Stomach smooth muscle (tissue), 2 donors: ENCODE measurements at regions not wholly inside any gene's neighbourhood (a gene's known extent, or its start where the extent isn't known, plus 50 kb on each side); places are given as distances from the start of the nearest gene placed in this dataset.

Experiments
- H3K27ac ChIP-seq: one replicate; pipeline ENCODE4 v1.7.0; 2013; ENCODE audit warnings: mild to moderate bottlenecking, low read length, inconsistent platforms
- H3K27me3 ChIP-seq, 2 donors: one replicate each; pipeline ENCODE4 v1.7.0; 2013; ENCODE audit warnings: low read length in 2 of 2; ENCODE audit not compliant: insufficient read depth in 2 of 2, control insufficient read depth in 1 of 2
- H3K36me3 ChIP-seq, 2 donors: one replicate each; pipeline ENCODE4 v1.7.0; 2013; ENCODE audit warnings: low read length in 2 of 2; ENCODE audit not compliant: control insufficient read depth in 2 of 2, insufficient read depth in 2 of 2
- H3K4me1 ChIP-seq: one replicate; pipeline ENCODE4 v1.7.0; 2013; ENCODE audit warnings: low read length; ENCODE audit not compliant: control insufficient read depth, insufficient read depth
- H3K4me3 ChIP-seq, 2 donors: one replicate each; pipeline ENCODE4 v1.7.0; 2013; ENCODE audit warnings: low read length in 2 of 2
- H3K9ac ChIP-seq, 2 donors: one replicate each; pipeline ENCODE4 v1.7.0; 2013; ENCODE audit warnings: low read length in 2 of 2, mild to moderate bottlenecking in 1 of 2
- H3K9me3 ChIP-seq, 2 donors: one replicate each; pipeline ENCODE4 v1.7.0; 2013; ENCODE audit warnings: low read length in 2 of 2; ENCODE audit not compliant: control insufficient read depth in 2 of 2
- donor health status: healthy.
- donor health status: Pancreatic carcinoma.

DNA sequence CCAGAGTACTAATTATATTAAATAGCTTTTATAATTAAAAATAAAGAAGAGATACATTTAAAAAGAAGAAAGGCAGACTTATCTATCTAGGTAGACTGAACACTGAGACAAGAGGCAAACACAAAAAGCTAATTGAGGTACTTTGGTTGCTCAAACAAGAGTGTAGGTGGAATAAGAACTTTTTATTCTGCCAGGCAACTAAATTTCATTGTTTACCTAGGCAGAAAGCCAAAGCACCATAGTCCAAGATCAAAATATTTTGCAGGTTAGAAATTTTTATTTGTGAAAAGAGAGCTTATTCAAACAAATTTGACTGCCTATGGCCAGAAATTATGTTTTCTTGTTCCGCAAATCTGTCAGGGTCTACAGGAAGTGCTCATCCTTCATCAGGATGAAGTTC, 499.6 kb upstream of the GBE1 start:
- H3K4me1 ChIP-seq: no peaks in the 10 kb centered on the region
- no peak overlapping the region for H3K27ac ChIP-seq
- H3K4me3 ChIP-seq: no peak overlapping the region
- no peaks in the 10 kb centered on the region for H3K27me3 ChIP-seq
- H3K9ac ChIP-seq: no peak overlapping the region
- H3K36me3 ChIP-seq: no peaks in the 10 kb centered on the region
- no peaks in the 10 kb centered on the region for H3K9me3 ChIP-seq

DNA sequence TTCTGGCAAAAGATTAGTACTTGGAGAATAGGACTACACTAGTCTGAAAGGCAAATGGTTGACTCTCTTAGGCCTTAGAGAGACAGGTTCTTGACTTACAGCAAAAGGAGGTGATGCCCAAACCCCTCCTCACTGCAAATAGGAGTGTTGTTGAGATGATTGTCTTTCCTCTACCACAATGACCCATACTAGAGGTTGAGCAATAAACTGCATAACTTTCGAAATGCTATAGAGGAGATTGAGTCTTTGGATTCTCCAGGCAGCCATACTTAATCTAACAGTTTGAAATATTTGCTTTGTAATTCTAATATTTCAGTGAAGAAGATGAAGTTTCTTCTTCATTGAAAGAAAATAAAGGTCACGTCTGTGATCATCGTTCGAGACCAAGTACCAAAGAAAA, 498.5 kb upstream of the GBE1 start:
- Histone ChIP-seq H3K4me3 (no peak overlapping the region), H3K27ac (no peak overlapping the region), H3K27me3 (no peaks in the 10 kb centered on the region), H3K9me3 (no peaks in the 10 kb centered on the region), H3K9ac (no peak overlapping the region), H3K36me3 (no peaks in the 10 kb centered on the region), H3K4me1 (no peaks in the 10 kb centered on the region)

DNA sequence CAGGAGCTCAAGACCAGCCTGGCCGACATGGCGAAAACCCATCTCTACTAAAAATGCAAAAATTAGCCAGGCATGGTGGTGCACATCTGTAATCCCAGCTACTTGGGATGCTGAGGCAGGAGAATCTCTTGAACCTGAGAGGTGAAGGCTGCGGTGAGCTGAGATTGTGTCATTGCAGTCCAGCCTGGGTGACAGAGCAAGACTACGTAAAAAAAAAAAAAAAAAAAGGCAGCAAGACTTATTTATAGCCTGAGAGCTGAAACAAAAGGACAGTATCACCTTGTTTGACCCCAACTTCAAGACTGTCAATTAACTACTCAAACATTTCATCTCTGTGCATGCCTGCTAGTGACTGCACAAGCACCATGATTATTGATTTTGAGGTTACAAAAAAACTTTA, 478.9 kb upstream of the GBE1 start:
- H3K4me3 ChIP-seq: no peak overlapping the region
- H3K36me3 ChIP-seq: no peaks in the 10 kb centered on the region
- no peak overlapping the region for H3K9ac ChIP-seq
- H3K27me3 ChIP-seq: no peaks in the 10 kb centered on the region
- no peak overlapping the region for H3K27ac ChIP-seq
- H3K9me3 ChIP-seq: no peaks in the 10 kb centered on the region
- H3K4me1 ChIP-seq: no peaks in the 10 kb centered on the region

DNA sequence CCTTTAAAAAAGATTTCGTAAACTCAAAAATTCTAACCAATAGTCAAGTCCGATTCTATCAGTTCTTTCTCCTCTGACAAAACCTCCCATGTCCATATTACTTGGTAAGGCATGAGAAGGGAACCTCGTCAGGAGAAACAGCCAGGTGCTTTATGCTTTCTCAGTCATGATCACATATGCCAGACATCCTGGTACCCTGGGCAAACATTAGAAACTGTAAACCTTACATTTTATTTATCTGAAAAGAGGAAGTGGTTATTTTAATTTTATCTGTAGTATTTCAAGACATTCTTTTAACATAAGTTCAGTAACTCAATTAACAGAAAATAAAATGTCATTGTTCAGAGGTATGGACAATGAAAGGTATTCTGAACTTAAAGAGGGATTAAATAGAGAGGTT, 474.8 kb upstream of the GBE1 start:
- H3K4me1 ChIP-seq: no peaks in the 10 kb centered on the region
- no peaks in the 10 kb centered on the region for H3K9me3 ChIP-seq
- no peaks in the 10 kb centered on the region for H3K27me3 ChIP-seq
- H3K4me3 ChIP-seq: no peak overlapping the region
- no peak overlapping the region for H3K27ac ChIP-seq
- no peaks in the 10 kb centered on the region for H3K36me3 ChIP-seq
- H3K9ac ChIP-seq: no peak overlapping the region

DNA sequence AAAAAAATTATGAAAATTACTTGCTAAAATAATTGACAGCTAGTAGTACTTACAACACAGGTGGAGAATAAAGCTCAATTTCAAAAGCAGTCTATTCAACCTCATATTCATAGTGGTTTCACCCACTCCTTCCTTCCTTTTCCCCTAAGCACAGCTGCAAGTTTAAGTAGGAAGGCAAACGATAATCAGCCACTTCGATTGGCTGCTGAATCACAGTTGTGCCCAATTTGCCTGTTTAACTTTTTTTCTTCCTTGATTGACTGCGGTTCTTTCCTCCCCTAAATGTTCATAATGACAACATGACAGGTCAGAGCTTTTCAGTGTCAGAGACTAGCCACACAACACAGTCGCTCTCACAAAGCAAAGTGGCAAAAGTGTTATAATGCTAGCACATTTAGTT, 468.0 kb upstream of the GBE1 start:
- Histone ChIP-seq H3K4me1 (no peaks in the 10 kb centered on the region), H3K9me3 (peaks cover 0 to 7% of the 10 kb centered on the region in 2 donors), H3K27ac (no peak overlapping the region), H3K4me3 (no peak overlapping the region), H3K36me3 (no peaks in the 10 kb centered on the region), H3K9ac (no peak overlapping the region), H3K27me3 (no peaks in the 10 kb centered on the region)

DNA sequence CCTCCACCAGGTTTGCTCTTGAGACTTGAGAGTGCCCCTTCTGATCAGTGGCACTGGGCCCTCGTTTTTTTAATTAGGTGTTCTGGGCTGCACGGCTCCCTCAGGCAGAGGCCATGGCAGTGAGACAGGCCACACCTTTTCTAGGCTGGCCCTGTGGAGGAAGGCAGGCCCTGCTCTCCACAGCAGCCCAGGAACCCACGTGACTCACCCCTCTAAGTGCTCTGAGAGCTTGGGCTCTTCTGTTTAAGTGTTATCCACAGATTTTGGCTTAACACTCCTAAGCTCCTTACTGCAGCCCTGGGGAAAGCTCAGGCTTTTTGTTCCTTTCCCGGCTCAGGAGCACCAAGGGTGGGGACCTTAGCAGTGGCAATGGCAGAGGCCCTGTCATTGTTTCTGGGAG, 463.2 kb upstream of the GBE1 start:
- no peak overlapping the region for H3K4me3 ChIP-seq
- H3K9me3 ChIP-seq: peaks cover 0 to 7% of the 10 kb centered on the region in 2 donors
- H3K27ac ChIP-seq: no peak overlapping the region
- no peaks in the 10 kb centered on the region for H3K36me3 ChIP-seq
- no peaks in the 10 kb centered on the region for H3K27me3 ChIP-seq
- no peaks in the 10 kb centered on the region for H3K4me1 ChIP-seq
- H3K9ac ChIP-seq: no peak overlapping the region

DNA sequence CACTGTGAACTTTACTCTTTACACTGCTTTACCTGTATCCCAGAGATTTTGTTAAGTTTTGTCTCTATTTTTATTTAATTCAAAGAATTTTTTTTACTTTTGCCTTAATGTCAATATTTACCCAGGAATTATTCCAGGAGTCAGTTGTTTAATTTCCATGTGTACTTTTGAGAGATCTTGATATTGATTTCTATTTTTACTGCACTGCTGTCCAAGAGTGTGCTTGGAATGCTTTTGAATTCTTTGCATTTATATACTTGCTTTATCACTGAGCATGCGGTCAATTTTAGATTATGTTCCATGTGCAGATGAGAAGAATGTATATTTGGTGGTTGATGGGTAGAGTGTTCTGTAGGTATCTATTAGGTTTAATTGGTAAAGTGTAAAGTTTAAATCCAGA, 461.0 kb upstream of the GBE1 start:
- Histone ChIP-seq H3K9ac (no peak overlapping the region), H3K27me3 (no peaks in the 10 kb centered on the region), H3K27ac (no peak overlapping the region), H3K4me3 (no peak overlapping the region), H3K36me3 (no peaks in the 10 kb centered on the region), H3K9me3 (peaks cover 0 to 7% of the 10 kb centered on the region in 2 donors), H3K4me1 (no peaks in the 10 kb centered on the region)

DNA sequence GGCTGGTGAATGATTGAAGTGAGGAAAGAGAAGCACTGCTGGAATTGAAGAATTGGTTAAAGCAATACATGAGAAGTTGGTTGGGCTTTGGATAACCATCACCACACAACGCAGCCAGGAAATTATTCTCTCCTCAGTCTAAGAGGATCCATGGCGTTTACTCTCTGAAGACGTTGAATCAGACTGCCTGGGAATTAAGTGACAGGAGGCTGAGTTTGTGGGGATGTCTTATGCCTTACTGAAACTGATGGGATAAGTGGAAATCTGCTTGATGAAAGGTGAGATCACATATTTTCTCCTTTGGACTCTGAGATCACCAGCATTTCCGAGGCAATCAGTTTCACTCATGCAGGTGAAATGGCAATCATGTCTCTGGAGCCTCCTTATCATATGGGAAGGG, 456.1 kb upstream of the GBE1 start:
- no peak overlapping the region for H3K9ac ChIP-seq
- H3K4me3 ChIP-seq: no peak overlapping the region
- H3K27me3 ChIP-seq: no peaks in the 10 kb centered on the region
- H3K36me3 ChIP-seq: no peaks in the 10 kb centered on the region
- no peaks in the 10 kb centered on the region for H3K4me1 ChIP-seq
- H3K27ac ChIP-seq: no peak overlapping the region
- H3K9me3 ChIP-seq: no peaks in the 10 kb centered on the region

DNA sequence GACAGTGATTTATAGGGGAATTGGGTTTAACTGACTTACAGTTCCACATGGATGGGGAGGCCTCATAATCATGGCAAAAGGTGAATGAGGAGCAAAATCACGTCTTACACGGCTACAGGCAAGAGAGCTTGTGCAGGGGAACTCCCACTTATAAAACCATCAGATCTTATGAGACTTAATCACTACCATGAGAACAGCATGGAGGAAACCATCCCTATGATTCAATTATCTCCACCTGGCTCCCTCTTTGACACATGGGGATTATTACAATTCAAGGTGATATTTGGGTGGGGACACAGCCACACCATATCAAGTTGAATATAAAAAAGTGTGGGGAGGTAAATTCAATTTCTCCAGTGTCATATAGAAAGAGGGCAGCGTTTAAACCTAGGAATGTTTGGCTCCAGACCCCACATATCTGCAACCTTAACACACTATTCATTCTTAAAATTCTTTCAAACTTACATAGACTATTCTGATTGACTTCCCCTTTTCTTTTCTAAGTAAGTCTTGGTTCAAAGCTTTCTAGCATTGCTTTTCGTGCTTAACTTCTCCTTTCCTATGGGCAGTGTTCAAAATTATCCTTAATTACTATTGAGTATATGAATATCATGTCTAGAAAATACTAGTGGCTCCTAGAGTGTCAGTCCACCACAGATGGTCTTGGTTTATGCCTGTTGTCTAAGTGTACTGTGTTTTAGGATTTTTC, 446.7 kb upstream of the GBE1 start:
- Histone ChIP-seq H3K36me3 (no peaks in the 10 kb centered on the region), H3K4me3 (no peak overlapping the region), H3K4me1 (no peaks in the 10 kb centered on the region), H3K9me3 (no peaks in the 10 kb centered on the region), H3K9ac (no peak overlapping the region), H3K27me3 (no peaks in the 10 kb centered on the region), H3K27ac (no peak overlapping the region)

DNA sequence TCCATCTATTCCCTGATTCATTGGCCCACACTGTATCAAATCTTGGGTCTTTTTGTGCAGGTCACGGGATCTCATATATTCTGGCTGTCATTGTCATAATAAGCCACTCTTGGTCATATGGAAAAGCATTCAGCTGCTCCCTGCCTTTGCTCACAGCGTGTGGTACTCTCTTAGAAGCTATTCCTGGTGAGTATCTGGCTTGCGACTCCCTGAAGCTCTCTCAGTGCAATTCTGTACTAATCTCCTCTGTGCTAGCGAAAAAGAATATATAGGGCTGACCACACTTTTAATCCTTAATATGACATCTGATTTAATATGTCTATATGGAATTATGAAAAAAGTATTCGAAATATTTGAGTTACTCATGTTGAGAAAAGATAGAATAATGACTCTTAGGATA, 440.8 kb upstream of the GBE1 start:
- H3K4me1 ChIP-seq: no peaks in the 10 kb centered on the region
- no peaks in the 10 kb centered on the region for H3K9me3 ChIP-seq
- H3K27me3 ChIP-seq: no peaks in the 10 kb centered on the region
- H3K4me3 ChIP-seq: no peak overlapping the region
- no peak overlapping the region for H3K9ac ChIP-seq
- no peaks in the 10 kb centered on the region for H3K36me3 ChIP-seq
- H3K27ac ChIP-seq: no peak overlapping the region

DNA sequence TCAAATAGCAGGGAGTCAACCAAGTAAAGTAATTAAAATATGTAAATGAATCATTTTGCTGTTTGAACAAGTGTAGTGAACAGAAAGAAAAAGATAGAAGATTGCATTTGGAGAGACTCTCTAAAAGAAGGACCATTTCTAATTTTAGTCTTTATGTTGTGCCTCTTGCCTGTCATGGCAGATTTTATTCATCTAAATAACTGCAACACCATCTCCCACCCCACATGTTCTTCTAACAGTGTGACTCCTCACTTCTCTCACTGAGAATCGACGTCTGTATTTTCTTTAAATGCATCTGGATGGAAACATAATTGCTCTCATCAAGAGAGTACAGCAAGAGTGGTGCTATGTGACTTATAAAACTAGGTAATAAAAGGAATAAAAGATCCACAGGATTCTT, 439.9 kb upstream of the GBE1 start:
- Histone ChIP-seq H3K9ac (no peak overlapping the region), H3K9me3 (no peaks in the 10 kb centered on the region), H3K4me3 (no peak overlapping the region), H3K36me3 (no peaks in the 10 kb centered on the region), H3K27me3 (no peaks in the 10 kb centered on the region), H3K27ac (no peak overlapping the region), H3K4me1 (no peaks in the 10 kb centered on the region)
